ENCODE measurements at regions not wholly inside any gene's neighbourhood (a gene's known extent, or its start where the extent isn't known, plus 50 kb on each side); places are given as distances from the start of the nearest gene placed in this dataset.

GRCh38 chr11:62046568-62047100 is 77.2 kb upstream of the INCENP start:
- TF ChIP-seq, protein P1, sequence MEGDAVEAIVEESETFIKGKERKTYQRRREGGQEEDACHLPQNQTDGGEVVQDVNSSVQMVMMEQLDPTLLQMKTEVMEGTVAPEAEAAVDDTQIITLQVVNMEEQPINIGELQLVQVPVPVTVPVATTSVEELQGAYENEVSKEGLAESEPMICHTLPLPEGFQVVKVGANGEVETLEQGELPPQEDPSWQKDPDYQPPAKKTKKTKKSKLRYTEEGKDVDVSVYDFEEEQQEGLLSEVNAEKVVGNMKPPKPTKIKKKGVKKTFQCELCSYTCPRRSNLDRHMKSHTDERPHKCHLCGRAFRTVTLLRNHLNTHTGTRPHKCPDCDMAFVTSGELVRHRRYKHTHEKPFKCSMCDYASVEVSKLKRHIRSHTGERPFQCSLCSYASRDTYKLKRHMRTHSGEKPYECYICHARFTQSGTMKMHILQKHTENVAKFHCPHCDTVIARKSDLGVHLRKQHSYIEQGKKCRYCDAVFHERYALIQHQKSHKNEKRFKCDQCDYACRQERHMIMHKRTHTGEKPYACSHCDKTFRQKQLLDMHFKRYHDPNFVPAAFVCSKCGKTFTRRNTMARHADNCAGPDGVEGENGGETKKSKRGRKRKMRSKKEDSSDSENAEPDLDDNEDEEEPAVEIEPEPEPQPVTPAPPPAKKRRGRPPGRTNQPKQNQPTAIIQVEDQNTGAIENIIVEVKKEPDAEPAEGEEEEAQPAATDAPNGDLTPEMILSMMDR (IDR thresholded peaks at IDR 0.05), result no peak
- no peak for TF ChIP-seq MXI1 (IDR thresholded peaks at IDR 0.05; ENCODE audit: low read depth, low read length)
- TF ChIP-seq EP300 (IDR thresholded peaks at IDR 0.05; ENCODE audit: borderline replicate concordance in 1 of 2, low read depth in 1 of 2, low read length in 1 of 2), result no peak
- TF ChIP-seq, protein P2, sequence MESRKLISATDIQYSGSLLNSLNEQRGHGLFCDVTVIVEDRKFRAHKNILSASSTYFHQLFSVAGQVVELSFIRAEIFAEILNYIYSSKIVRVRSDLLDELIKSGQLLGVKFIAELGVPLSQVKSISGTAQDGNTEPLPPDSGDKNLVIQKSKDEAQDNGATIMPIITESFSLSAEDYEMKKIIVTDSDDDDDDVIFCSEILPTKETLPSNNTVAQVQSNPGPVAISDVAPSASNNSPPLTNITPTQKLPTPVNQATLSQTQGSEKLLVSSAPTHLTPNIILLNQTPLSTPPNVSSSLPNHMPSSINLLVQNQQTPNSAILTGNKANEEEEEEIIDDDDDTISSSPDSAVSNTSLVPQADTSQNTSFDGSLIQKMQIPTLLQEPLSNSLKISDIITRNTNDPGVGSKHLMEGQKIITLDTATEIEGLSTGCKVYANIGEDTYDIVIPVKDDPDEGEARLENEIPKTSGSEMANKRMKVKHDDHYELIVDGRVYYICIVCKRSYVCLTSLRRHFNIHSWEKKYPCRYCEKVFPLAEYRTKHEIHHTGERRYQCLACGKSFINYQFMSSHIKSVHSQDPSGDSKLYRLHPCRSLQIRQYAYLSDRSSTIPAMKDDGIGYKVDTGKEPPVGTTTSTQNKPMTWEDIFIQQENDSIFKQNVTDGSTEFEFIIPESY (IDR thresholded peaks at IDR 0.05; ENCODE audit: borderline replicate concordance, low read depth), result no peak
- no peak for TF ChIP-seq RFX5 (IDR thresholded peaks at IDR 0.05; ENCODE audit: low read length)
- no peak for TF ChIP-seq POLR2AphosphoS5 (IDR thresholded peaks at IDR 0.05; ENCODE audit: low read depth, low read length)
- TF ChIP-seq CHD2 (IDR thresholded peaks at IDR 0.05; ENCODE audit: low read length, partially characterized antibody), result no peak
- no peak for TF ChIP-seq GABPA (IDR thresholded peaks at IDR 0.05; ENCODE audit: low read depth)
- TF ChIP-seq FOXM1 (IDR thresholded peaks at IDR 0.05; ENCODE audit: low read depth), result no peak

All from SK-N-SH (cell line).